ENCODE measurements at regions not wholly inside any gene's neighbourhood (a gene's known extent, or its start where the extent isn't known, plus 50 kb on each side); places are given as distances from the start of the nearest gene placed in this dataset.

- no peak for TF ChIP-seq FOXP2 (optimal IDR thresholded peaks at IDR 0.05; ENCODE audit: borderline replicate concordance, extremely low read depth, extremely low read length, insufficient read depth)
- TF ChIP-seq POLR2AphosphoS5 (IDR thresholded peaks at IDR 0.05; ENCODE audit: low read depth, low read length) = no peak
- TF ChIP-seq TAF1 (IDR thresholded peaks at IDR 0.05; ENCODE audit: borderline replicate concordance, insufficient read depth, low read length) = no peak
- no peak for TF ChIP-seq SIN3A (IDR thresholded peaks at IDR 0.05; ENCODE audit: borderline replicate concordance, insufficient read depth, low read length)
- TF ChIP-seq REST (IDR thresholded peaks at IDR 0.05; ENCODE audit: insufficient read depth in 1 of 2, low read depth in 2 of 2, low read length in 2 of 2) = no peak
Observed at GRCh38 chr13:39847336-39847735, 191.9 kb downstream of the COG6 start.

GRCh38 chr13:39855236-39855635, 199.8 kb downstream of the COG6 start:
- TF ChIP-seq SIN3A (IDR thresholded peaks at IDR 0.05; ENCODE audit: borderline replicate concordance, insufficient read depth, low read length) (no peak), TAF1 (IDR thresholded peaks at IDR 0.05; ENCODE audit: borderline replicate concordance, insufficient read depth, low read length) (no peak), POLR2AphosphoS5 (IDR thresholded peaks at IDR 0.05; ENCODE audit: low read depth, low read length) (no peak), FOXP2 (optimal IDR thresholded peaks at IDR 0.05; ENCODE audit: borderline replicate concordance, extremely low read depth, extremely low read length, insufficient read depth) (no peak), REST (IDR thresholded peaks at IDR 0.05; ENCODE audit: insufficient read depth in 1 of 2, low read depth in 2 of 2, low read length in 2 of 2) (no peak)

GRCh38 chr13:39856714-39857113, 201.3 kb downstream of the COG6 start:
- TF ChIP-seq TAF1 (IDR thresholded peaks at IDR 0.05; ENCODE audit: borderline replicate concordance, insufficient read depth, low read length) = no peak
- TF ChIP-seq SIN3A (IDR thresholded peaks at IDR 0.05; ENCODE audit: borderline replicate concordance, insufficient read depth, low read length) = no peak
- TF ChIP-seq REST (IDR thresholded peaks at IDR 0.05; ENCODE audit: insufficient read depth in 1 of 2, low read depth in 2 of 2, low read length in 2 of 2) = no peak
- TF ChIP-seq POLR2AphosphoS5 (IDR thresholded peaks at IDR 0.05; ENCODE audit: low read depth, low read length) = no peak
- no peak for TF ChIP-seq FOXP2 (optimal IDR thresholded peaks at IDR 0.05; ENCODE audit: borderline replicate concordance, extremely low read depth, extremely low read length, insufficient read depth)

GRCh38 chr13:39858794-39859193, 203.3 kb downstream of the COG6 start:
- TF ChIP-seq POLR2AphosphoS5 (IDR thresholded peaks at IDR 0.05; ENCODE audit: low read depth, low read length) (no peak), FOXP2 (optimal IDR thresholded peaks at IDR 0.05; ENCODE audit: borderline replicate concordance, extremely low read depth, extremely low read length, insufficient read depth) (no peak), TAF1 (IDR thresholded peaks at IDR 0.05; ENCODE audit: borderline replicate concordance, insufficient read depth, low read length) (no peak), REST (IDR thresholded peaks at IDR 0.05; ENCODE audit: insufficient read depth in 1 of 2, low read depth in 2 of 2, low read length in 2 of 2) (no peak), SIN3A (IDR thresholded peaks at IDR 0.05; ENCODE audit: borderline replicate concordance, insufficient read depth, low read length) (no peak)

GRCh38 chr13:39859898-39860297, 204.4 kb downstream of the COG6 start:
- TF ChIP-seq POLR2AphosphoS5 (IDR thresholded peaks at IDR 0.05; ENCODE audit: low read depth, low read length) (no peak), FOXP2 (optimal IDR thresholded peaks at IDR 0.05; ENCODE audit: borderline replicate concordance, extremely low read depth, extremely low read length, insufficient read depth) (no peak), SIN3A (IDR thresholded peaks at IDR 0.05; ENCODE audit: borderline replicate concordance, insufficient read depth, low read length) (no peak), TAF1 (IDR thresholded peaks at IDR 0.05; ENCODE audit: borderline replicate concordance, insufficient read depth, low read length) (no peak), REST (IDR thresholded peaks at IDR 0.05; ENCODE audit: insufficient read depth in 1 of 2, low read depth in 2 of 2, low read length in 2 of 2) (no peak)

All from PFSK-1 (cell line).